Panc1 (cell line): ENCODE measurements at regions not wholly inside any gene's neighbourhood (a gene's known extent, or its start where the extent isn't known, plus 50 kb on each side); places are given as distances from the start of the nearest gene placed in this dataset.

Experiments
- CTCF ChIP-seq: fragments of 450-650 bp; IDR thresholded peaks from 2 replicates; pipeline ENCODE4 v1.5.1; 2017; ENCODE audit warnings: mild to moderate bottlenecking
- POLR2AphosphoS5 ChIP-seq: IDR thresholded peaks from 2 replicates; pipeline ENCODE4 v1.6.1; 2012; ENCODE audit warnings: mild to moderate bottlenecking, low read depth, low read length, moderate library complexity
- SIN3A ChIP-seq: IDR thresholded peaks from 2 replicates; pipeline ENCODE4 v1.6.1; 2012; ENCODE audit warnings: low read depth, mild to moderate bottlenecking, low read length, moderate library complexity, borderline replicate concordance; ENCODE audit not compliant: insufficient read depth
- TF ChIP-seq, protein P1 (sequence below), 2 experiments: IDR thresholded peaks; 2 replicates each; pipeline ENCODE4 v1.6.1; 2011 to 2012; ENCODE audit warnings: low read depth in 2 of 2, control low read depth in 1 of 2, low read length in 1 of 2, mild to moderate bottlenecking in 1 of 2, moderate library complexity in 1 of 2; ENCODE audit not compliant: insufficient read depth in 1 of 2

DNA sequence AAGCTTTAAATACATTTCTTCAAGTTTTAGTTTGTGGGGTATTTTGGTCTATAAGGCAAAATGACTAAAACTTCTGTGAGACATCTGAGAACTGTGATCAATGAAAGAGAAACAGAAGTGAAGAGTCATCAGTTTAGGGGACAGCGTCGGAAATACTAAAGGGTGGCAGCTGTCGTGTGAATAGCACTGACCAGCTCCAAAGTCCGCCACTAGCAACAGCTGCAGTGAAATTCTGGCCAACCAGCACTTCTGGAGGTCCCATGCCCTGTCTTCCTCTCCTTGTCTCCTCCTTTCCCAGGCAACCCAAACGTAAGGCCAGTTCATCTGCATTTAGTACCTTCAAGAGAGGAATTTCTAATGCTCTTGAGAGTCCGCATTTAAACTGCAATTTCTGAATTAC is 87.5 kb downstream of the DACT2 start:
- TF ChIP-seq CTCF (no peak), SIN3A (no peak), POLR2AphosphoS5 (no peak)
- TF ChIP-seq, protein P1, sequence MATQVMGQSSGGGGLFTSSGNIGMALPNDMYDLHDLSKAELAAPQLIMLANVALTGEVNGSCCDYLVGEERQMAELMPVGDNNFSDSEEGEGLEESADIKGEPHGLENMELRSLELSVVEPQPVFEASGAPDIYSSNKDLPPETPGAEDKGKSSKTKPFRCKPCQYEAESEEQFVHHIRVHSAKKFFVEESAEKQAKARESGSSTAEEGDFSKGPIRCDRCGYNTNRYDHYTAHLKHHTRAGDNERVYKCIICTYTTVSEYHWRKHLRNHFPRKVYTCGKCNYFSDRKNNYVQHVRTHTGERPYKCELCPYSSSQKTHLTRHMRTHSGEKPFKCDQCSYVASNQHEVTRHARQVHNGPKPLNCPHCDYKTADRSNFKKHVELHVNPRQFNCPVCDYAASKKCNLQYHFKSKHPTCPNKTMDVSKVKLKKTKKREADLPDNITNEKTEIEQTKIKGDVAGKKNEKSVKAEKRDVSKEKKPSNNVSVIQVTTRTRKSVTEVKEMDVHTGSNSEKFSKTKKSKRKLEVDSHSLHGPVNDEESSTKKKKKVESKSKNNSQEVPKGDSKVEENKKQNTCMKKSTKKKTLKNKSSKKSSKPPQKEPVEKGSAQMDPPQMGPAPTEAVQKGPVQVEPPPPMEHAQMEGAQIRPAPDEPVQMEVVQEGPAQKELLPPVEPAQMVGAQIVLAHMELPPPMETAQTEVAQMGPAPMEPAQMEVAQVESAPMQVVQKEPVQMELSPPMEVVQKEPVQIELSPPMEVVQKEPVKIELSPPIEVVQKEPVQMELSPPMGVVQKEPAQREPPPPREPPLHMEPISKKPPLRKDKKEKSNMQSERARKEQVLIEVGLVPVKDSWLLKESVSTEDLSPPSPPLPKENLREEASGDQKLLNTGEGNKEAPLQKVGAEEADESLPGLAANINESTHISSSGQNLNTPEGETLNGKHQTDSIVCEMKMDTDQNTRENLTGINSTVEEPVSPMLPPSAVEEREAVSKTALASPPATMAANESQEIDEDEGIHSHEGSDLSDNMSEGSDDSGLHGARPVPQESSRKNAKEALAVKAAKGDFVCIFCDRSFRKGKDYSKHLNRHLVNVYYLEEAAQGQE (IDR thresholded peaks at IDR 0.05; ENCODE audit: insufficient read depth in 1 of 2, low read depth in 2 of 2, low read length in 1 of 2): no peak
